ENCODE measurements at regions not wholly inside any gene's neighbourhood (a gene's known extent, or its start where the extent isn't known, plus 50 kb on each side); places are given as distances from the start of the nearest gene placed in this dataset.

- TF ChIP-seq CTCF (IDR thresholded peaks at IDR 0.05) (no peak), POLR2AphosphoS5 (IDR thresholded peaks at IDR 0.05) (no peak), POLR2A (IDR thresholded peaks at IDR 0.05) (no peak)
- Histone ChIP-seq H3K36me3 (no peaks in the 10 kb centered on the region), H3K9me3 (no peaks in the 10 kb centered on the region), H3K27ac (no peak overlapping the region), H3K27me3 (replicated peaks; ENCODE audit: insufficient read depth) (no peaks in the 10 kb centered on the region), H3K4me3 (no peak overlapping the region), H3K4me1 (replicated peaks) (no peaks in the 10 kb centered on the region)
- DNase-seq (ENCODE audit: low spot score), result no peak
- intact Hi-C loops (cut with DNase I), result no loop called here
- 87% methylated on average over 1 of the region's 1 CpG for WGBS
Observed at GRCh38 chr6:68546620-68547019, 88.5 kb upstream of the ADGRB3 start.

GRCh38 chr6:68544450-68544849 lies 90.6 kb upstream of the ADGRB3 start:
- 55% methylated on average over 3 of the region's 3 CpGs for WGBS
- no peak overlapping the region for H3K4me3 ChIP-seq
- no peaks in the 10 kb centered on the region for H3K36me3 ChIP-seq
- H3K4me1 ChIP-seq (replicated peaks), result no peaks in the 10 kb centered on the region
- DNase-seq (ENCODE audit: low spot score), result no peak
- no peak overlapping the region for H3K27ac ChIP-seq
- intact Hi-C loops (cut with DNase I), result no loop called here
- H3K9me3 ChIP-seq, result no peaks in the 10 kb centered on the region
- H3K27me3 ChIP-seq (replicated peaks; ENCODE audit: insufficient read depth), result no peaks in the 10 kb centered on the region
- no peak for TF ChIP-seq POLR2AphosphoS5 (IDR thresholded peaks at IDR 0.05)
- no peak for TF ChIP-seq CTCF (IDR thresholded peaks at IDR 0.05)
- no peak for TF ChIP-seq POLR2A (IDR thresholded peaks at IDR 0.05)

- Histone ChIP-seq H3K4me3 (no peak overlapping the region), H3K9me3 (no peaks in the 10 kb centered on the region), H3K27me3 (replicated peaks; ENCODE audit: insufficient read depth) (no peaks in the 10 kb centered on the region), H3K36me3 (no peaks in the 10 kb centered on the region), H3K27ac (no peak overlapping the region), H3K4me1 (replicated peaks) (no peaks in the 10 kb centered on the region)
- no peak for DNase-seq (ENCODE audit: low spot score)
- 96% methylated on average over 21 of the region's 21 CpGs for WGBS
- intact Hi-C loops (cut with DNase I), result no loop called here
- TF ChIP-seq POLR2A (IDR thresholded peaks at IDR 0.05) (no peak), CTCF (IDR thresholded peaks at IDR 0.05) (no peak), POLR2AphosphoS5 (IDR thresholded peaks at IDR 0.05) (no peak)
Observed at GRCh38 chr6:68533339-68533795, 101.7 kb upstream of the ADGRB3 start.

- no peaks in the 10 kb centered on the region for H3K4me1 ChIP-seq (replicated peaks)
- H3K4me3 ChIP-seq, result no peak overlapping the region
- H3K36me3 ChIP-seq, result no peaks in the 10 kb centered on the region
- intact Hi-C loops (cut with DNase I), result no loop called here
- H3K27ac ChIP-seq, result no peak overlapping the region
- 90% methylated on average over 4 of the region's 4 CpGs for WGBS
- no peaks in the 10 kb centered on the region for H3K9me3 ChIP-seq
- DNase-seq (ENCODE audit: low spot score), result no peak
- TF ChIP-seq CTCF (IDR thresholded peaks at IDR 0.05) (no peak), POLR2A (IDR thresholded peaks at IDR 0.05) (no peak), POLR2AphosphoS5 (IDR thresholded peaks at IDR 0.05) (no peak)
- no peaks in the 10 kb centered on the region for H3K27me3 ChIP-seq (replicated peaks; ENCODE audit: insufficient read depth)
Observed at GRCh38 chr6:68527691-68528090, 107.4 kb upstream of the ADGRB3 start.

- intact Hi-C loops (cut with DNase I), result no loop called here
- H3K36me3 ChIP-seq, result no peaks in the 10 kb centered on the region
- H3K9me3 ChIP-seq, result no peaks in the 10 kb centered on the region
- WGBS, result 84% methylated on average over 6 of the region's 6 CpGs
- H3K4me1 ChIP-seq (replicated peaks), result no peaks in the 10 kb centered on the region
- TF ChIP-seq CTCF (IDR thresholded peaks at IDR 0.05) (no peak), POLR2A (IDR thresholded peaks at IDR 0.05) (no peak), POLR2AphosphoS5 (IDR thresholded peaks at IDR 0.05) (no peak)
- no peak overlapping the region for H3K27ac ChIP-seq
- DNase-seq (ENCODE audit: low spot score), result no peak
- H3K4me3 ChIP-seq, result no peak overlapping the region
- H3K27me3 ChIP-seq (replicated peaks; ENCODE audit: insufficient read depth), result no peaks in the 10 kb centered on the region
Observed at GRCh38 chr6:68506911-68507310, 128.2 kb upstream of the ADGRB3 start.

Measured in prostate gland (tissue), 2 donors.